ENCODE measurements at regions not wholly inside any gene's neighbourhood (a gene's known extent, or its start where the extent isn't known, plus 50 kb on each side); places are given as distances from the start of the nearest gene placed in this dataset.

GRCh38 chr2:180255981-180256380 is 248.9 kb upstream of the CWC22 start:
- no peak for TF ChIP-seq CTCF (IDR thresholded peaks at IDR 0.05)
- no peak for TF ChIP-seq POLR2A (IDR thresholded peaks at IDR 0.05)

All from Peyer's patch (tissue), 4 donors.